H9 (cell line): ENCODE measurements at regions not wholly inside any gene's neighbourhood (a gene's known extent, or its start where the extent isn't known, plus 50 kb on each side); places are given as distances from the start of the nearest gene placed in this dataset.

Experiments
- DNase-seq: peaks from one replicate; pipeline ENCODE4 v3.0.0-alpha.2; 2017
- H2AFZ ChIP-seq: one replicate; pipeline ENCODE4 v1.6.1; 2013; ENCODE audit warnings: mild to moderate bottlenecking, low read length, control low read depth, moderate library complexity
- H2AK5ac ChIP-seq: 2 replicates; pipeline ENCODE4 v1.6.1; 2013; ENCODE audit warnings: low read length, control low read depth, mixed read lengths; ENCODE audit not compliant: insufficient read length
- H2BK120ac ChIP-seq: one replicate; pipeline ENCODE4 v1.6.1; 2013; ENCODE audit warnings: low read depth, mild to moderate bottlenecking, low read length, control low read depth, inconsistent platforms; ENCODE audit not compliant: poor library complexity, severe bottlenecking
- H2BK12ac ChIP-seq: 2 replicates; pipeline ENCODE4 v1.6.1; 2013; ENCODE audit warnings: low read length, control low read depth, mixed read lengths, low read depth; ENCODE audit not compliant: insufficient read length
- H2BK15ac ChIP-seq: 2 replicates; pipeline ENCODE4 v1.6.1; 2013; ENCODE audit warnings: low read depth, low read length, control low read depth
- H2BK20ac ChIP-seq: one replicate; pipeline ENCODE4 v1.6.1; 2013; ENCODE audit warnings: low read depth, mild to moderate bottlenecking, low read length, control low read depth, inconsistent platforms; ENCODE audit not compliant: poor library complexity, severe bottlenecking
- H2BK5ac ChIP-seq: 2 replicates; pipeline ENCODE4 v1.6.1; 2013; ENCODE audit warnings: low read length, control low read depth, mixed read lengths; ENCODE audit not compliant: insufficient read length
- H3K14ac ChIP-seq: 2 replicates; pipeline ENCODE4 v1.6.1; 2013; ENCODE audit warnings: low read length, control low read depth; ENCODE audit not compliant: insufficient read depth
- H3K18ac ChIP-seq: 2 replicates; pipeline ENCODE4 v1.6.1; 2013; ENCODE audit warnings: low read depth, mild to moderate bottlenecking, mixed read lengths, low read length, control low read depth; ENCODE audit not compliant: insufficient read length
- H3K23ac ChIP-seq: 2 replicates; pipeline ENCODE4 v1.6.1; 2013; ENCODE audit warnings: low read length, control low read depth, mixed read lengths, low read depth; ENCODE audit not compliant: insufficient read length
- H3K23me2 ChIP-seq: 2 replicates; pipeline ENCODE4 v1.6.1; 2013; ENCODE audit warnings: low read depth, mild to moderate bottlenecking, mixed read lengths, low read length, control low read depth; ENCODE audit not compliant: insufficient read length, poor library complexity, severe bottlenecking
- H3K27ac ChIP-seq: 2 replicates; pipeline ENCODE4 v1.5.1; 2013; ENCODE audit warnings: low read length, control low read depth, mixed read lengths, low read depth; ENCODE audit not compliant: insufficient read length
- H3K27me3 ChIP-seq: 2 replicates; pipeline ENCODE4 v1.6.1; 2013; ENCODE audit warnings: low read length, control low read depth, inconsistent platforms; ENCODE audit not compliant: insufficient read depth
- H3K4ac ChIP-seq: 2 replicates; pipeline ENCODE4 v1.6.1; 2013; ENCODE audit warnings: low read depth, mild to moderate bottlenecking, control low read depth, inconsistent platforms, low read length, moderate library complexity
- H3K4me1 ChIP-seq: 2 replicates; pipeline ENCODE4 v1.6.1; 2013; ENCODE audit warnings: low read length, control low read depth, inconsistent platforms; ENCODE audit not compliant: insufficient read depth
- H3K4me2 ChIP-seq: 2 replicates; pipeline ENCODE4 v1.6.1; 2013; ENCODE audit warnings: low read length, control low read depth, mixed read lengths; ENCODE audit not compliant: insufficient read length, insufficient read depth
- H3K56ac ChIP-seq: 2 replicates; pipeline ENCODE4 v1.6.1; 2013; ENCODE audit warnings: low read depth, mild to moderate bottlenecking, mixed read lengths, low read length, control low read depth; ENCODE audit not compliant: insufficient read length
- H3K79me1 ChIP-seq: 2 replicates; pipeline ENCODE4 v1.6.1; 2013; ENCODE audit warnings: low read depth, mild to moderate bottlenecking, moderate library complexity, low read length, control low read depth, inconsistent platforms; ENCODE audit not compliant: insufficient read depth, poor library complexity, severe bottlenecking
- H3K79me2 ChIP-seq: 2 replicates; pipeline ENCODE4 v1.6.1; 2013; ENCODE audit warnings: low read length, control low read depth, inconsistent platforms; ENCODE audit not compliant: insufficient read depth
- H3K9ac ChIP-seq: 2 replicates; pipeline ENCODE4 v1.6.1; 2013; ENCODE audit warnings: low read length, control low read depth, mixed read lengths; ENCODE audit not compliant: insufficient read length; ENCODE audit errors: extremely low read depth
- H3K9me3 ChIP-seq: one replicate; pipeline ENCODE4 v1.6.1; 2013; ENCODE audit warnings: low read depth, low read length, inconsistent platforms; ENCODE audit not compliant: control insufficient read depth
- H3T11ph ChIP-seq: one replicate; pipeline ENCODE4 v1.6.1; 2013; ENCODE audit warnings: mild to moderate bottlenecking, low read length, control low read depth, inconsistent platforms
- H4K20me1 ChIP-seq: one replicate; pipeline ENCODE4 v1.6.1; 2013; ENCODE audit not compliant: control insufficient read depth, insufficient read length, insufficient read depth
- H4K5ac ChIP-seq: 2 replicates; pipeline ENCODE4 v1.6.1; 2013; ENCODE audit warnings: low read depth, mild to moderate bottlenecking, mixed read lengths, low read length, control low read depth; ENCODE audit not compliant: insufficient read length
- H4K8ac ChIP-seq: replicated peaks from 2 replicates; pipeline ENCODE4 v1.6.1; 2013; ENCODE audit warnings: low read length, control low read depth, mixed read lengths, low read depth; ENCODE audit not compliant: insufficient read length
- H4K91ac ChIP-seq: 2 replicates; pipeline ENCODE4 v1.6.1; 2013; ENCODE audit warnings: low read depth, mild to moderate bottlenecking, moderate library complexity, mixed read lengths, low read length, control low read depth; ENCODE audit not compliant: insufficient read length
- H3K27ac Mint-ChIP-seq, 3 experiments: 2 replicates in 2 of 3; 3 replicates in 1 of 3; pipeline ENCODE4 v1.8.0; 2020 to 2021; ENCODE audit warnings: mixed read lengths in 3 of 3, mild to moderate bottlenecking in 1 of 3, moderate library complexity in 1 of 3
- H3K27me3 Mint-ChIP-seq: 2 replicates; pipeline ENCODE4 v1.8.0; 2021; ENCODE audit warnings: low read depth, mild to moderate bottlenecking, moderate library complexity, mixed read lengths
- H3K36me3 Mint-ChIP-seq, 3 experiments: 2 replicates in 2 of 3; 3 replicates in 1 of 3; pipeline ENCODE4 v1.8.0; 2020 to 2021; ENCODE audit warnings: low read depth in 3 of 3, mixed read lengths in 3 of 3; ENCODE audit not compliant: insufficient read depth in 1 of 3
- H3K4me1 Mint-ChIP-seq, 2 experiments: 2 replicates each; pipeline ENCODE4 v1.8.0; 2020; ENCODE audit warnings: mixed read lengths in 2 of 2
- H3K4me3 Mint-ChIP-seq, 2 experiments: 2 replicates in 1 of 2; 3 replicates in 1 of 2; pipeline ENCODE4 v1.8.0; 2020 to 2021; ENCODE audit warnings: mild to moderate bottlenecking in 2 of 2, mixed read lengths in 2 of 2, moderate library complexity in 1 of 2
- H3K9me3 Mint-ChIP-seq, 2 experiments: 2 replicates in 1 of 2; 3 replicates in 1 of 2; pipeline ENCODE4 v1.8.0; 2020; ENCODE audit warnings: mild to moderate bottlenecking in 2 of 2, mixed read lengths in 2 of 2, moderate library complexity in 1 of 2
- CTCF ChIP-seq: fragments of 200-600 bp; sonication (generic); conservative IDR thresholded peaks from 3 replicates; pipeline ENCODE4 v1.8.0; 2021; ENCODE audit warnings: antibody characterized with exemption, mild to moderate bottlenecking
- WGBS: extraction: QIAGEN DNeasy Blood & Tissue Kit; methylation state at CpG from one replicate; pipeline ENCODE4 v1.1.7; 2013; ENCODE audit warnings: missing lambda C conversion rate, low lambda C conversion rate, mixed read lengths; ENCODE audit not compliant: insufficient read length; ENCODE audit errors: extremely low coverage; 5-methylcytosine and 5-hydroxymethylcytosine counted together

- Histone ChIP-seq H3K79me2 (no peaks in the 10 kb centered on the region), H3K23ac (no peak overlapping the region), H2AK5ac (no peak overlapping the region), H3K79me1 (no peaks in the 10 kb centered on the region), H2BK120ac (no peak overlapping the region), H3K9ac (no peak overlapping the region), H4K20me1 (no peaks in the 10 kb centered on the region), H4K8ac (no peak overlapping the region), H3K18ac (no peak overlapping the region), H3K27ac (no peak overlapping the region), H2AFZ (no peak overlapping the region), H3K23me2 (no peaks in the 10 kb centered on the region), H4K5ac (no peak overlapping the region), H3K14ac (no peak overlapping the region), H2BK15ac (no peak overlapping the region), H4K91ac (no peak overlapping the region), H3T11ph (no peak overlapping the region), H3K4me2 (no peak overlapping the region), H3K4ac (no peak overlapping the region), H3K4me1 (no peaks in the 10 kb centered on the region), H3K9me3 (no peaks in the 10 kb centered on the region), H3K27me3 (no peaks in the 10 kb centered on the region), H2BK12ac (no peak overlapping the region), H2BK20ac (no peak overlapping the region), H2BK5ac (no peak overlapping the region), H3K56ac (no peak overlapping the region)
- peaks cover 0 to 15% of the 10 kb centered on the region in 2 experiments; a peak in 2 of 5 replicates for H3K9me3 Mint-ChIP-seq
- no peaks in the 10 kb centered on the region for H3K36me3 Mint-ChIP-seq
- TF ChIP-seq CTCF: no peak
- no CpG with 5 or more reads among the region's 37 CpGs for WGBS
- H3K27me3 Mint-ChIP-seq: peaks cover 24% of the 10 kb centered on the region
- no peak for DNase-seq
- H3K4me1 Mint-ChIP-seq: no peaks in the 10 kb centered on the region
- no peak overlapping the region for H3K4me3 Mint-ChIP-seq
- H3K27ac Mint-ChIP-seq: no peak overlapping the region
Measured at GRCh38 chr19:34832581-34833112, 59.6 kb upstream of the ZNF599 start.
